H9 (cell line): ENCODE measurements at regions not wholly inside any gene's neighbourhood (a gene's known extent, or its start where the extent isn't known, plus 50 kb on each side); places are given as distances from the start of the nearest gene placed in this dataset.

Experiments used
- DNase-seq: peaks from one replicate; pipeline ENCODE4 v3.0.0-alpha.2; 2017
- H2AFZ ChIP-seq: one replicate; pipeline ENCODE4 v1.6.1; 2013; ENCODE audit warnings: mild to moderate bottlenecking, low read length, control low read depth, moderate library complexity
- H2AK5ac ChIP-seq: 2 replicates; pipeline ENCODE4 v1.6.1; 2013; ENCODE audit warnings: low read length, control low read depth, mixed read lengths; ENCODE audit not compliant: insufficient read length
- H2BK120ac ChIP-seq: one replicate; pipeline ENCODE4 v1.6.1; 2013; ENCODE audit warnings: low read depth, mild to moderate bottlenecking, low read length, control low read depth, inconsistent platforms; ENCODE audit not compliant: poor library complexity, severe bottlenecking
- H2BK12ac ChIP-seq: 2 replicates; pipeline ENCODE4 v1.6.1; 2013; ENCODE audit warnings: low read length, control low read depth, mixed read lengths, low read depth; ENCODE audit not compliant: insufficient read length
- H2BK15ac ChIP-seq: 2 replicates; pipeline ENCODE4 v1.6.1; 2013; ENCODE audit warnings: low read depth, low read length, control low read depth
- H2BK20ac ChIP-seq: one replicate; pipeline ENCODE4 v1.6.1; 2013; ENCODE audit warnings: low read depth, mild to moderate bottlenecking, low read length, control low read depth, inconsistent platforms; ENCODE audit not compliant: poor library complexity, severe bottlenecking
- H2BK5ac ChIP-seq: 2 replicates; pipeline ENCODE4 v1.6.1; 2013; ENCODE audit warnings: low read length, control low read depth, mixed read lengths; ENCODE audit not compliant: insufficient read length
- H3K14ac ChIP-seq: 2 replicates; pipeline ENCODE4 v1.6.1; 2013; ENCODE audit warnings: low read length, control low read depth; ENCODE audit not compliant: insufficient read depth
- H3K18ac ChIP-seq: 2 replicates; pipeline ENCODE4 v1.6.1; 2013; ENCODE audit warnings: low read depth, mild to moderate bottlenecking, mixed read lengths, low read length, control low read depth; ENCODE audit not compliant: insufficient read length
- H3K23ac ChIP-seq: 2 replicates; pipeline ENCODE4 v1.6.1; 2013; ENCODE audit warnings: low read length, control low read depth, mixed read lengths, low read depth; ENCODE audit not compliant: insufficient read length
- H3K23me2 ChIP-seq: 2 replicates; pipeline ENCODE4 v1.6.1; 2013; ENCODE audit warnings: low read depth, mild to moderate bottlenecking, mixed read lengths, low read length, control low read depth; ENCODE audit not compliant: insufficient read length, poor library complexity, severe bottlenecking
- H3K27ac ChIP-seq: 2 replicates; pipeline ENCODE4 v1.5.1; 2013; ENCODE audit warnings: low read length, control low read depth, mixed read lengths, low read depth; ENCODE audit not compliant: insufficient read length
- H3K27me3 ChIP-seq: 2 replicates; pipeline ENCODE4 v1.6.1; 2013; ENCODE audit warnings: low read length, control low read depth, inconsistent platforms; ENCODE audit not compliant: insufficient read depth
- H3K4ac ChIP-seq: 2 replicates; pipeline ENCODE4 v1.6.1; 2013; ENCODE audit warnings: low read depth, mild to moderate bottlenecking, control low read depth, inconsistent platforms, low read length, moderate library complexity
- H3K4me1 ChIP-seq: 2 replicates; pipeline ENCODE4 v1.6.1; 2013; ENCODE audit warnings: low read length, control low read depth, inconsistent platforms; ENCODE audit not compliant: insufficient read depth
- H3K4me2 ChIP-seq: 2 replicates; pipeline ENCODE4 v1.6.1; 2013; ENCODE audit warnings: low read length, control low read depth, mixed read lengths; ENCODE audit not compliant: insufficient read length, insufficient read depth
- H3K56ac ChIP-seq: 2 replicates; pipeline ENCODE4 v1.6.1; 2013; ENCODE audit warnings: low read depth, mild to moderate bottlenecking, mixed read lengths, low read length, control low read depth; ENCODE audit not compliant: insufficient read length
- H3K79me1 ChIP-seq: 2 replicates; pipeline ENCODE4 v1.6.1; 2013; ENCODE audit warnings: low read depth, mild to moderate bottlenecking, moderate library complexity, low read length, control low read depth, inconsistent platforms; ENCODE audit not compliant: insufficient read depth, poor library complexity, severe bottlenecking
- H3K79me2 ChIP-seq: 2 replicates; pipeline ENCODE4 v1.6.1; 2013; ENCODE audit warnings: low read length, control low read depth, inconsistent platforms; ENCODE audit not compliant: insufficient read depth
- H3K9ac ChIP-seq: 2 replicates; pipeline ENCODE4 v1.6.1; 2013; ENCODE audit warnings: low read length, control low read depth, mixed read lengths; ENCODE audit not compliant: insufficient read length; ENCODE audit errors: extremely low read depth
- H3K9me3 ChIP-seq: one replicate; pipeline ENCODE4 v1.6.1; 2013; ENCODE audit warnings: low read depth, low read length, inconsistent platforms; ENCODE audit not compliant: control insufficient read depth
- H3T11ph ChIP-seq: one replicate; pipeline ENCODE4 v1.6.1; 2013; ENCODE audit warnings: mild to moderate bottlenecking, low read length, control low read depth, inconsistent platforms
- H4K20me1 ChIP-seq: one replicate; pipeline ENCODE4 v1.6.1; 2013; ENCODE audit not compliant: control insufficient read depth, insufficient read length, insufficient read depth
- H4K5ac ChIP-seq: 2 replicates; pipeline ENCODE4 v1.6.1; 2013; ENCODE audit warnings: low read depth, mild to moderate bottlenecking, mixed read lengths, low read length, control low read depth; ENCODE audit not compliant: insufficient read length
- H4K8ac ChIP-seq: replicated peaks from 2 replicates; pipeline ENCODE4 v1.6.1; 2013; ENCODE audit warnings: low read length, control low read depth, mixed read lengths, low read depth; ENCODE audit not compliant: insufficient read length
- H4K91ac ChIP-seq: 2 replicates; pipeline ENCODE4 v1.6.1; 2013; ENCODE audit warnings: low read depth, mild to moderate bottlenecking, moderate library complexity, mixed read lengths, low read length, control low read depth; ENCODE audit not compliant: insufficient read length
- H3K27ac Mint-ChIP-seq, 3 experiments: 2 replicates in 2 of 3; 3 replicates in 1 of 3; pipeline ENCODE4 v1.8.0; 2020 to 2021; ENCODE audit warnings: mixed read lengths in 3 of 3, mild to moderate bottlenecking in 1 of 3, moderate library complexity in 1 of 3
- H3K27me3 Mint-ChIP-seq: 2 replicates; pipeline ENCODE4 v1.8.0; 2021; ENCODE audit warnings: low read depth, mild to moderate bottlenecking, moderate library complexity, mixed read lengths
- H3K36me3 Mint-ChIP-seq, 3 experiments: 2 replicates in 2 of 3; 3 replicates in 1 of 3; pipeline ENCODE4 v1.8.0; 2020 to 2021; ENCODE audit warnings: low read depth in 3 of 3, mixed read lengths in 3 of 3; ENCODE audit not compliant: insufficient read depth in 1 of 3
- H3K4me1 Mint-ChIP-seq, 2 experiments: 2 replicates each; pipeline ENCODE4 v1.8.0; 2020; ENCODE audit warnings: mixed read lengths in 2 of 2
- H3K4me3 Mint-ChIP-seq, 2 experiments: 2 replicates in 1 of 2; 3 replicates in 1 of 2; pipeline ENCODE4 v1.8.0; 2020 to 2021; ENCODE audit warnings: mild to moderate bottlenecking in 2 of 2, mixed read lengths in 2 of 2, moderate library complexity in 1 of 2
- H3K9me3 Mint-ChIP-seq, 2 experiments: 2 replicates in 1 of 2; 3 replicates in 1 of 2; pipeline ENCODE4 v1.8.0; 2020; ENCODE audit warnings: mild to moderate bottlenecking in 2 of 2, mixed read lengths in 2 of 2, moderate library complexity in 1 of 2
- CTCF ChIP-seq: fragments of 200-600 bp; sonication (generic); conservative IDR thresholded peaks from 3 replicates; pipeline ENCODE4 v1.8.0; 2021; ENCODE audit warnings: antibody characterized with exemption, mild to moderate bottlenecking
- WGBS: extraction: QIAGEN DNeasy Blood & Tissue Kit; methylation state at CpG from one replicate; pipeline ENCODE4 v1.1.7; 2013; ENCODE audit warnings: missing lambda C conversion rate, low lambda C conversion rate, mixed read lengths; ENCODE audit not compliant: insufficient read length; ENCODE audit errors: extremely low coverage; 5-methylcytosine and 5-hydroxymethylcytosine counted together

- H3K56ac ChIP-seq = no peak overlapping the region
- no peak overlapping the region for H3K4ac ChIP-seq
- peaks cover 3 to 12% (median 8%) of the 10 kb centered on the region in 3 experiments for H3K36me3 Mint-ChIP-seq
- no peak overlapping the region for H3T11ph ChIP-seq
- no peak overlapping the region for H3K18ac ChIP-seq
- H4K5ac ChIP-seq = no peak overlapping the region
- no peak overlapping the region for H2BK5ac ChIP-seq
- no CpG with 5 or more reads among the region's 1 CpG for WGBS
- no peaks in the 10 kb centered on the region for H3K4me1 ChIP-seq
- H2AFZ ChIP-seq = no peak overlapping the region
- no peak overlapping the region for H3K27ac Mint-ChIP-seq
- H3K4me3 Mint-ChIP-seq = no peak overlapping the region
- H3K23ac ChIP-seq = no peak overlapping the region
- H3K27me3 ChIP-seq = no peaks in the 10 kb centered on the region
- no peak for TF ChIP-seq CTCF
- no peak overlapping the region for H3K14ac ChIP-seq
- H3K9me3 ChIP-seq = no peaks in the 10 kb centered on the region
- H4K91ac ChIP-seq = no peak overlapping the region
- no peaks in the 10 kb centered on the region for H3K27me3 Mint-ChIP-seq
- H3K79me1 ChIP-seq = no peaks in the 10 kb centered on the region
- no peak overlapping the region for H2AK5ac ChIP-seq
- no peak overlapping the region for H3K27ac ChIP-seq
- H2BK15ac ChIP-seq = no peak overlapping the region
- H3K4me1 Mint-ChIP-seq = no peaks in the 10 kb centered on the region
- H3K79me2 ChIP-seq = no peaks in the 10 kb centered on the region
- no peak overlapping the region for H2BK20ac ChIP-seq
- H3K23me2 ChIP-seq = no peaks in the 10 kb centered on the region
- peaks cover 50 to 51% of the 10 kb centered on the region in 2 experiments for H3K9me3 Mint-ChIP-seq
- H2BK12ac ChIP-seq = no peak overlapping the region
- no peak overlapping the region for H3K9ac ChIP-seq
- no peak overlapping the region for H3K4me2 ChIP-seq
- no peak overlapping the region for H2BK120ac ChIP-seq
- no peak overlapping the region for H4K8ac ChIP-seq
- no peak for DNase-seq
- no peaks in the 10 kb centered on the region for H4K20me1 ChIP-seq
Observed at GRCh38 chr21:24976238-24976637, 631.0 kb downstream of the MRPL39 start.
